GM21786 (cell line): ENCODE measurements at regions not wholly inside any gene's neighbourhood (a gene's known extent, or its start where the extent isn't known, plus 50 kb on each side); places are given as distances from the start of the nearest gene placed in this dataset.
"Not testable (repeated sequence)": the region's sequence is repeated elsewhere in the genome, so short reads cannot be mapped to it uniquely, and the experiment has no call there.

Experiments
- ATAC-seq: cut with Tn5 transposase; IDR thresholded peaks from one replicate; pipeline ENCODE4 v1.9.1; 2021; ENCODE audit not compliant: unreplicated experiment

DNA sequence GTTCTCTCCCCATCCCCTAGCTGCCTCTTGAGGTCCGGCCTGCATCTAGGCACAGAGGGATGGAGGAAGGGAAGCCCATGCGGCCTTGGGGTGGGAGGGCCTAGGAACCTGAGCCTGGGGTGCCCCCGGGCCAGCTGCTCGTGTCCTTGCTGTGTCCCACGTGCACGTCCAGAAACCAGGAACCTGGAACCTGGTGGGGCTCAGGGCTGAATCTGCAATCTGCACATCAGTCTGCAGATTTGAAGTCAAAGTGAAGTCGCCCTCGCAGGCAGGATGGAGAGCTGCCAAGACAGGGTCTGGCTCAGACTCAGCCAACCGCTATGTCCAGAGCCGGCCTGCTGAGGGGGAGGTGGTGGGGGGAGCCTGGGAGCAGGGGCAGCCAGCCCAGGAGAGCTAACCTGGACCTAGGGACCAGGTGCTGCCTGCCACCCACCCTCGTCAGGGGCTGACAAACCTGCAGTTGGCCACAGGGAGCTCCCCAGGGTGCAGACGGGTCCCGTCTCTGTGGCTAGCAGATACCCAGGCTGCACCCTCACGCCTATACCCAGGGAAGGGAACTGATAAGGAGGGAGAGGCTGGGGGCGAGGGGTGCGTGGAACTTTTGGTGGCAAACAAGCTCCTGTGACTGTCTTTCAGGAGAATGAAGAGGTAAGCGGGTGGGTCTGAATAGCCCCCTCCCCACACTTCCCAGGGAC is 103.5 kb upstream of the SIMC1 start:
- no peak for ATAC-seq

DNA sequence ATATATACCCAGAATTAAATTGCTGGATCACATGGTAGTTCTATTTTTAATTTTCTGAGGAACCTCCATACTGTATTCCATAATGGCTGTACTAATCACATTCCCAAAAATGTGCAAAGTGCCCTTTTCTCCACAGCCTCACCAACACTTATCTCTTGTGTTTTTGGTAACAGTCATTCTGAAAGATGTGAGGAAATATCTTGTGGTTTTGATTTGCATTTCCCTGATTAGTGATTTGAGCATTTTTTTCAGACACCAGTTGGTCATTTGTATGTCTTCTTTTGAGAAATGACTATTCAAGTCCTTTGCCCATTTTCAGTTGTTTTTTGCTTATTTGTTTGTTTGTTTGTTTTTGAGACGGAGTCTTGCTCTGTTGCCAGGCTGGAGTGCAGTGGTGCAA is 98.1 kb upstream of the SIMC1 start:
- not testable (repeated sequence) for ATAC-seq

DNA sequence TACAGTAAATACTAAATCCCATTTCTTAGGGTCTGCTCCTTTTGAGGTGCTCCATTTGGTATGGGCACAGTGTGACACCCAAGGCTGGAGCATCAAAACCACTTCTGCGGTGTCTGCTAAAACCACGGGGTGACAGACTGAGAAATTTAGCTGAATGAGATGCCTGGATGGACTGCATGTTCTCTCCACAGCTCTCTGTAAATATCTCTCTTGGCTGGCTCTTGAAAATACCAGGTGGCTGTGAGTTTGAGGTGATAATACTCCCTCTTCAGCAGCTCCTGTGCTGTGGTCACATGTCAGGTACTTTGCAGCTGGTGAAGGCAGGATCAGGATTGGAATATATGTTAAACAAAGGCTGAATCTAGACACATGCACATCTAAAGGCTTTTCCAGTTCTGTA is 93.7 kb upstream of the SIMC1 start:
- ATAC-seq, result no peak

DNA sequence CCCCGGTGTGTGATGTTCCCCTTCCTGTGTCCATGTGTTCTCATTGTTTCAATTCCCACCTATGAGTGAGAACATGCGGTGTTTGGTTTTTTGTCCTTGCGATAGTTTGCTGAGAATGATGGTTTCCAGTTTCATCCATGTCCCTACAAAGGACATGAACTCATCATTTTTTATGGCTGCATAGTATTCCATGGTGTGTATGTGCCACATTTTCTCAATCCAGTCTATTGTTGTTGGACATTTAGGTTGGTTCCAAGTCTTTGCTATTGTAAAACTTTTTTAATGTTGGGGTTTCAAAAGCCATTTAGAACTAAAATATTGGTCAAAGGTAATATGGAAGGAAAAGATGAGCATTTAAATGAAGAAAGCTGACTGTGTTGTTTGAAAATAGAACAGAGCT is 88.3 kb upstream of the SIMC1 start:
- ATAC-seq, result not testable (repeated sequence)

DNA sequence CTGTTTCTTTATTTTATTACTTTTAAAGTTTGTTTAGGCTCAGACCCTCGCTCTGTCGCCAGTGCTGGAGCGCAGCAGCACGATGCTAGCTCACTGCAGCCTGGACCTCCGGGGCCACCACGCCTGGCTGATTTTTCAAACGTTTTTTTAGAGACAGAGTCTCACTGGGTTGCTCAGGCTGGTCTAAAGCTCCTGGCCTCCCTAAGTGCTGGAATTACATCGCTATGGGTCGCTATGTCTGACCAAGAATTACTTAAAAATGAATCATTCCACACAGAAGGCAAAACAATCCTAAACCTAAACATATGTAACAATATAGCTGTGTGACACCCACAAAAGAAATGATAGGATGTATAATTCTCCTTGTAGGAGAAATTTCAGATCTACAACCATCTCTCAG is 86.9 kb upstream of the SIMC1 start:
- ATAC-seq, result no peak

DNA sequence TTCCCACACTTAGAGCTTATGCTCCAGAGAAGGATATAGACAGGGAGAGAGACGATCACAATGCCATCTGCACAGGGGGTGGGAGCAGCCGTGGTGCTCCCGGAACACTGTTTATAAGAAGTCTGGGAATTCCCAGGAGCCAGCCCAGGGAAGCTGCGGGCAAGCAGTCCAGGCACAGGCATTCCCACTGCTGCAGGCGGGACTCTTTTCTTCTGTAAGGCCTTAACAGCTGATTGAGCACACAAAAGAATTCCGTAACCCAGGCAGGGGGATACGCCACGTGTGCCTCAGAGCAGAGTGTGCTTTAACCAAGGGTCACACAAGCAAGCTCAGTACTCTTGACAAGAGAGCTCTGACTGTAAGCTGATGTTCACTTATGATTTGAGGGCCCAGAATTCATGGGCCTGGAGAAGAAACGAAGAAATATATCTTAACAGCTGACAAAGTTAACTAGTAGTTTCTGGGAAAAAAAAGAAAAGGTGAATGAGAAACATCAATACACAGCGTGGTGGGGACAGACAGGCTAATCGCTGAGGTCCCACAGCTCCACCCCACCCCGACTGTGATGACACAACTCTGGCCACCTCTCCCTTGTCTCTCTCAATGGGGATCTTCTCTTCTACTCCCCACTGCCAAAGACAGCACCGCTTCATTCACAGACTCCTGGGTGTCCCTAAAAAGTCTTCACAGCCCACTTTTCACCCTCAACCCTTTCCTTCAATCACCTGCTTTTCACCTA is 85.9 kb upstream of the SIMC1 start:
- ATAC-seq, result no peak

DNA sequence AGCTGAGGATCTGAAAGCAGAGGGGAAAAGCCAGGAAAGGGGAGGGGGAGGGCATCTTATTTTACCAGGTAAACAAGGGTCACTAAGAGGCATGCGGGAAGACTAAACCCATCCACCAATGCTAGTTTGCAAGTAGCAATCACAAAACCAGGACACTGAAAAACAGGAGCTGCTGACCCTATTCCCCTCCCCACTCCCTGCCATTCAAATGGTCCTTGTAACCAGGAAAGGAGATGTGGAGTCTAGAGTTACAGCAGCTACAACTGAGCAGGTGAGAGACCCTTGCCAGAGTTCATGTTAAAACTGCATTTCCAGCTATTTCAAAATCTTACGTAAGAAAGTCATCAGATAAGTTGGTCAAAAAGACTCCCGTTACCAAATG is 85.3 kb upstream of the SIMC1 start:
- no peak for ATAC-seq

DNA sequence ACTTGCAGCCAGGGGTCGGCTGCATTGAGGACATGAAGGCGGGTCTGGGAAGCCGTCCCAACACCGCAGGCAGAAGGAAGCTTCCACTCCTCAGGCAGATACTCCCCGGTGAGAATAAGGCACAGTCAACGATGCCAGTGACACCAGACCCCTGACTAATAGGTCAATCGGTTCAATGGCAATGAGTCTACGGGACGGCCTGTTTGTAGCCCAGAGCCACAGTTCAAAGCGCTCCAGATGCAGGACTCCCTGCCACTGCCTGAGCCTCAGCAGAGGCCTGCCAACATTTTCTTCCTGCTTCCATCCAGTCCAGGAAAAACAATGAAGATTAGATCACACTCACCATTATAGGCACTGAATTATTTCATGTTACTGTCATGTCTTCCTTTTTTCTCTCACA is 84.5 kb upstream of the SIMC1 start:
- ATAC-seq, result no peak

DNA sequence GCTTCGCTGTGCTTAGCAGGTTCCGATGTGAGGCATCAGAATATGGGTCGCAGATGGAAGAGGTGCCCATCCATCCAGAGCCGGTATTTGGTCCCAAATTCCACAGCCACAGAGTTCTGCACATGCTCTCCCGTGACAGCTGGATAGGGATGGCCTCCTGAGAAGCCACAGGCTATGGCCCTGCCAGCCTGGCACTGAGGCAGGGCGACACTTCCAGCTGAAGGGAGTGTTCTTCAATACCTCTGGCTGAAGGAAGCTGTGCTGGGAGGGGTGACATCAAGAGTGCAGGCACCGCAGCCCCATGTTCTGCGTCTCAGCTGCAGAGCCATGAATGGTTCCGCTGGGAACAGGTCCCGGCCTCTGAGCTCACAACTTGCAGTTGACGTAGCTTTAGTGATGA is 83.4 kb upstream of the SIMC1 start:
- ATAC-seq, result no peak

DNA sequence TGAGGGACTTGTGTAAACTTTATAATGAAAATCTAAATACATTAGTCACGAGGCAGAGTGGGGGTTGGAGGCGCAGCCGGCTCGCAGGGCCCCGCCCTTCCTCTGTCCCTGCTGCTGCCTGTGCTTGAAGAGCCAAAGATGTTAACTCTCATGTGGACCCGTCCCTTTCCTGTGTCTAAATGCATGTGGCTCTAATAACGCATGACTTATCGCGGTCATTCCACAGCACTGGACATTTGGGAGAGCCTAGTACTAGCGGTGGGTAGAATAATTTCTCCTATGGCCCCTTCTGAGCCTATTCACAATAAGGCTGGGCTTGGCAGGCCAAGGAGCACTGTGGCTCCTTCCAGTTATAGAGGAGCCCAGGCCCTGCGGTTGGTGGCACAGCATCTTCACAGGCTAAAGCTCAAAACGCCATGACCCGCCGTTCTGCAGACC is 82.3 kb upstream of the SIMC1 start:
- no peak for ATAC-seq

DNA sequence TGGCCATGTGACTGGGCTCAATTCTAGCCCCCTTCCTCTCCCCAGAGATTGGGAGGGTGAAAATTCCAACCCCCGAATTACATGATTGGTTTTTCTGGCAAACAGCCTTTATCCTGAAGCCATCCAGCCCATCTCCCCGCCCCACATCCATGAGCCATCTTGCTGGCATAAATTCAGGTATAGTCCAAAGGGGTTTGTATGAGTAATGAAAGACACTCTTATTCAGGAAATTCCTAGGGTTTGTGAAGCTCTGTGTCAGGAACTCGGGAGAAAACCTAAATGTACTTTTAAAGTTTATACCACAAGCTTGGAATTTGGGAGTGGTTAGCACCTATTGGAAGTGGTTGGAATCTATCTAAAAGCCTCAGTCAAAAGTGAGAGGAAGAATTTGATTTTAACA is 80.6 kb upstream of the SIMC1 start:
- ATAC-seq, result no peak

DNA sequence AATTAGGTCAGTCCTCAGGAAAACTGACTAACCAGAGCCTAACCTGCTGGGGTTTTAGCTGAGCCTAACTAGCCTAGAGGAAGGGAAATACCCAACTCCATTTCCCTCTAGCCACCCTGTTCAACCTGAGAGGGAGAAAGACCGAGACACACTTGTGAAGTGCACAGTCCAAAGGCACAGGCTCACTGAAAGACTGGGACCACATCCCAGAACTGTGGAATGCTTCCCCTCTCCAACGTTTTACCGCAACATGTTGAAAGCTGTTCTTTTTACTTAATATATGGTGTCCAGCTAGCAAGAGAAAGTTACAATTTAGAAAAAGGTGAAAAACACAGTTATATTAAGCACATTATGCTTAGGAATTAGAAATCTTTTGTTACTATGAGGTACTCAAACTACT is 76.8 kb upstream of the SIMC1 start:
- no peak for ATAC-seq

DNA sequence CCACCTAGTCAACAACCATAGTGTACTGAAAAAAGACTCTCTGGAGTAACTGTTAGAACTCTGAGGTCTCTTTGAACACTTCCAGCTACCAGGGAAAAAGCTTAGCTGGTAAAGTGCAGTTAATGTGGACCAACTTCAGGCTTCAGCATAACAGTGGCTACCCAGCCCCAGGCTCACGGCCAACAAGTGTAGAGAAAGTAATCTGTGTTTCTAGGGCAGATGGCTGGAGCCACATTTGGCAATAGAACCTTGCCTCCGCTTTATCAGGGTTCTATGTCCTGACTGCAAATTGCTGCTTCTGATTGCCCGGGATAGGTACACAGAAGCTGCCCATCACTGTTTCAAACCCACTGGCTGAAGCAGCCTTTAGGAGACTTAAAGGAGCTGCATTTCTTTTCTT is 76.0 kb upstream of the SIMC1 start:
- no peak for ATAC-seq

DNA sequence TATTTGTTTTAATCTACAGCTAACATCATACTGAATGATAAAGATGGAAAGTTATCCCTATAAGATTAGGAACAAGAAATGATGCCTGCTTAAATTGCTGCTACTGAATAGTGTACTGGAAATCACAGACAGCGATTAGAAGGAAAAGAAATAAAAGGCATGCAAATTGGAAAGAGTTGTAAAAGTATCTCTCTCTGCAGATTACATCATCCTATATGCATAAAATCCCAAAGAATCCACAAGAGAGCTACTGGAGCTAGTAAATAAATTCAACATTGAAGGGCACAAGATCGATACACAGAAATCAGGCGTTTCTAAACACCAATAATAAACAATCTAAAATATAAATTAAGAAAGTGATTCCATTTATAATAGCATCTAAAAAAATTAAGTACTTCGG is 75.3 kb upstream of the SIMC1 start:
- ATAC-seq, result no peak

DNA sequence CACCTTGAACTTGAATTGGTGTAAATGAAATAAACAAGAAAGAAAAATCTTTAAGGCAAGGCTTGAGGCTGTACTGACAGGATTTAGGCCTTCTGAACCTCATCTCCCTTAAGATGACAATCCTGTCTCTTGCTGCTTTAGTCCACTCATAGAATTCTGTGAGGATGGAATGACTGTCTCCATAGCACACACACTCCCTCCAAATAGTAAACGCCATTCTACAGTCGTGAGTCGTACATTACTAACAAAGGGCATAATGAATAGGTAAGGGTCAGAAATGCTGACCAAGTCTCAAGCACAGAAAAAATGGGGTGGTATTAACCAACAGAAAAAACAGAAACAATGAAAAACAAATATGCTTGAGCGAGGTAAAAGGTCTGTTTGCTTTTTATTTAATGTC is 71.8 kb upstream of the SIMC1 start:
- ATAC-seq, result no peak

DNA sequence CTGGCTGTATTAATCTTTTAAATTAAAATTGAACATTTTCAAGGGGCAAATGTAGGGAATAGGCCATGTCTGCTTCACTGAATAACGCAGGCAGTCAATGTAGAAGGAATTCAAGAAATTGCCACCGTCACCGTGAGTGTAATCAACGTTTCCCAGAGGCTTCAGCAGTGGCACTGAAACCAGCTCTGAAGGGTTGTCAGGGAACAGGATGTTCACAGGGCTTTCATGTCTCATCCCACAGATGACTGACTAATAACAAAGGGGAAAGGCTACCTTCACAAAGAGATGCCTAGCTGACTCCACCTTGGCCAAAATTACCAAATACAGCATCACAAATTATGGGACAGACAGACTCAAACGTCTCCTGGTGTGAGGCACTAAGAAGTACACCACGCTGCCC is 70.4 kb upstream of the SIMC1 start:
- ATAC-seq, result no peak

DNA sequence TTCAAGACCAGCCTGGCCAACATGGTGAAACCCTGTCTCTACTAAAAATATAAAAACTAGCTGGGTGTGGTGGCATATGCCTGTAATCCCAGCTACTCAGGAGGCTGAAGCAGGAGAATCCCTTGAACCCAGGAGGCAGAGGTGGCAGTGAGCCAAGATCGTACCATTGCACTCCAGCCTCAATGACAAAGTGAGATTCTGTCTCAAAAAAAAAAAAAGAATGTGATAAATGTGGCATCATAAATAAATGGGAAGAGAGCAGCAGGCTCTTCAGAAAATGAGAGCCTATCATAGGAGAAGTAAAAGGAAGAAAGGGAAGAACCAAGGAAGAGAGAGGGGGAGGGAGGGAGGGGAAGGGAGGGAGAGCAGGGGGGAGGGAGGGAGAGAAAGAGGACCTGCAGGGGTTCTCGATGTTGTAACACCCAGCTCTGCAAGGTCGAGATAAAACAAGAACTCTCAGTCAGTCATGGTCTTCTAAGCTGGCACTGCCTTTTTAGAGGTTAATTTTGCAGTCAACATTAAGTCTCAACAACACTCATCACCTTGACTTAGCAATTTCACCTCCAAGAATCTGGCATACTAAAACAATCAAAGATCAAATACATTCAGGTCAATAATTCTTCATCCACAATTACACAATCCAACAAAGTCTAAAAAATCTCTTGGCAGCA is 68.7 kb upstream of the SIMC1 start:
- no peak for ATAC-seq

DNA sequence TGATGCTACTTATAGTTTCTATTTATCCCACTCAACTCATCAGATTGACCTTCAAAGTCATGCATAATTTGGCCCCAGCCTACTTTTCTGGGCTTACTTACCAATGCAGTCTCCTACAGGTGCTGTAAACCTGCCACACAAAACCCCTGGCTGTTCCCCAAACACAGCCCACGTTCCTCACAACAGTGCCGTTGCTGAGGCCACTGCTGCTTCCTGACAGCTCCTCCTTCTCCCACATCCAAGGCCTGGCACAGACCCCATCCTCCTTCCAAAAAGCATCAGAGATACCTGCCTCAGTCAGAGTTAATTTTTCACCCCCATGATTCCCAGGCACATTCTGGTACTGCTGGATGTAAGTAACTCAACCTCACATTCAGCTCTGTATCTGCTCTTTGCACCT is 68.1 kb upstream of the SIMC1 start:
- no peak for ATAC-seq

DNA sequence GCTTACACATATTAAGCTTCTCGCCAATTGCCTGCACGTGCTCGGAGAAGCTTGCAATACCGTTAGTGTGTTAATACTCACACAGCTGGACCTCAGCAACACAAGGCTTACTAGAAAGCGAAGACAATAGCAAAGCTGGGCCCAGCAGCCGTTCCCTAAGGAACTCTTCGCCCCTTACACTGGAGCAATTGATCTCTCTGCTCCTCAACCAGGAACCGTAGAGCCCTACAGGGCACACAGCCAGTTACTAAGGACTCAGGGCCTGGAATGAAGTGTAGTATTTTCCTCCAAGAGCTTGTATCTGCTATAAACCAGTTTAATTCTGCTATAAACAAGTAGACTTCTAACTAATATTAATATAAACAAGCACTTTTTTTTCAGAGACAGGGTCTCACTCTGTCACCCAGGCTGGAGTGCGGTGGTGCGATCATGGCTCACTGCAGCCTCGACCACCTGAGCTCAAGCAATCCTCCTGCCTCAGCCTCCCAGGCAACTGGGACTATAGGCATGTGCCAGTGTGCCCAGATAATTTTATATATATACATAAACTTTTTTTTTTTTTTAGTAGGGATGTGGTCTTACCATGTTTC is 67.0 kb upstream of the SIMC1 start:
- ATAC-seq, result no peak

DNA sequence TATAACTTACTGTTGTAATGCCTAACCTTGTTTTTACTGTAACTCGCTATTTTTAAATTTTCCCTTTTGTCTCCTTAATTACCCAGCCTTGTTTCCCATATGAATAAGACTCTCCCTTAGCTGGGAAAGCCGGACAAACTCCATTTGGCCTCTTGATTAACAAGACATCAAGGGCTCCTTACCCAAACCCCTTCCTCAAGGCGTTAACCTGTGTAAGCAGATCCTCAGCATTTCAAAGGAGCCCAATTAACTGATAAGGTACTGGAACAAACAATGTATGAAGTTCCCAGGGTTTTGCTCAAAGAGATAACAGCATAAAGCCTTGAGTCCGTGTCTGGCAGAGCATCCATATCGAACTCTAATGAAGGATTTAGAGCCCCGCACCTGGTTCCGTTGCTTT is 66.0 kb upstream of the SIMC1 start:
- no peak for ATAC-seq

DNA sequence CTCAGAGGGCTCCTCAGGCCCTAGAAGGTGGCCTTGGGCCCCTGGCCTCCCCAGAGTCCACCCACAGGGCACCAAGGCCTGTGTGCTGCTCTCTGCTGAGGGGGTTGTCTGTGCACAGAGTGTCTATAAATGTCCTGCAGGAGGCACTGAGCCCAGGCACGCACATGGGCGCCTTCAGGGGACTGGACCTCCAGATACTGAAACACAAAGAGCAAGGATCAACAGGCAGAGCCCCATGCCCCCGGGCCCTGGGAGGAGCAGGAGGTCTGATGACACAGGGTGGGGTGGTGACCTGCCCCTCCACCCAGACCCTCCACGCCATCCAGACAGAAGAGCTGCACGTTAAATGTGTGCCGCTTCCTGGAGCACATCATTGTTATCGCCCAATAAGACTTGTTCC is 64.6 kb upstream of the SIMC1 start:
- no peak for ATAC-seq
